Breast epithelium (tissue), 4 donors: ENCODE measurements at regions not wholly inside any gene's neighbourhood (a gene's known extent, or its start where the extent isn't known, plus 50 kb on each side); places are given as distances from the start of the nearest gene placed in this dataset.

Source experiments
- DNase-seq, 2 donors: peaks; one replicate each; pipeline ENCODE4 v3.0.0-alpha.2; 2019; ENCODE audit warnings: low spot score in 2 of 2
- H3K27ac ChIP-seq, 2 donors: fragments of 200-600 bp; sonication (generic) in 1 of 2; one replicate each; pipeline ENCODE4 v1.5.1; 2016 to 2019; ENCODE audit warnings: mild to moderate bottlenecking in 1 of 2
- H3K27me3 ChIP-seq, 2 donors: fragments of 200-600 bp; sonication (generic) in 1 of 2; one replicate each; pipeline versions ENCODE4 v1.5.1 to v1.6.0; 2017 to 2019; ENCODE audit warnings: control low read depth in 1 of 2, mild to moderate bottlenecking in 1 of 2
- H3K36me3 ChIP-seq: fragments of 200-600 bp; one replicate; pipeline ENCODE4 v1.5.1; 2019
- H3K4me1 ChIP-seq, 2 donors: fragments of 200-600 bp; sonication (generic); one replicate each; pipeline ENCODE4 v1.5.1; 2016 to 2019; ENCODE audit warnings: control low read depth in 1 of 2
- H3K4me3 ChIP-seq, 3 donors: fragments of 200-600 bp; sonication (generic); 1 replicate in 2 of 3; 2 replicates in 1 of 3; pipeline ENCODE4 v1.5.1; 2016 to 2019; ENCODE audit warnings: mild to moderate bottlenecking in 3 of 3, moderate library complexity in 2 of 3
- H3K9me3 ChIP-seq, 2 donors: fragments of 200-600 bp; sonication (generic) in 1 of 2; one replicate each; pipeline ENCODE4 v1.5.1; 2016 to 2019; ENCODE audit warnings: control low read depth in 1 of 2
- CTCF ChIP-seq, 3 donors: fragments of 450-650 bp; IDR thresholded peaks; one replicate each; pipeline ENCODE4 v1.5.1; 2016 to 2017; ENCODE audit warnings: antibody characterized with exemption in 3 of 3, mild to moderate bottlenecking in 3 of 3, moderate library complexity in 3 of 3
- POLR2A ChIP-seq: fragments of 450-650 bp; IDR thresholded peaks from one replicate; pipeline ENCODE4 v1.6.1; 2016; ENCODE audit warnings: antibody characterized with exemption, mild to moderate bottlenecking, moderate library complexity
- POLR2AphosphoS5 ChIP-seq, 3 donors: sonication (generic); formaldehyde crosslinking; IDR thresholded peaks; one replicate each; pipeline ENCODE4 v1.6.1; 2017; ENCODE audit warnings: antibody characterized with exemption in 3 of 3
- intact Hi-C: fragments of 100-400 bp; cut with DNase I; formaldehyde crosslinking; loops from one replicate; pipeline ENCODE4 v1.15.1; 2023; ENCODE audit warnings: low total_unique reads

DNA sequence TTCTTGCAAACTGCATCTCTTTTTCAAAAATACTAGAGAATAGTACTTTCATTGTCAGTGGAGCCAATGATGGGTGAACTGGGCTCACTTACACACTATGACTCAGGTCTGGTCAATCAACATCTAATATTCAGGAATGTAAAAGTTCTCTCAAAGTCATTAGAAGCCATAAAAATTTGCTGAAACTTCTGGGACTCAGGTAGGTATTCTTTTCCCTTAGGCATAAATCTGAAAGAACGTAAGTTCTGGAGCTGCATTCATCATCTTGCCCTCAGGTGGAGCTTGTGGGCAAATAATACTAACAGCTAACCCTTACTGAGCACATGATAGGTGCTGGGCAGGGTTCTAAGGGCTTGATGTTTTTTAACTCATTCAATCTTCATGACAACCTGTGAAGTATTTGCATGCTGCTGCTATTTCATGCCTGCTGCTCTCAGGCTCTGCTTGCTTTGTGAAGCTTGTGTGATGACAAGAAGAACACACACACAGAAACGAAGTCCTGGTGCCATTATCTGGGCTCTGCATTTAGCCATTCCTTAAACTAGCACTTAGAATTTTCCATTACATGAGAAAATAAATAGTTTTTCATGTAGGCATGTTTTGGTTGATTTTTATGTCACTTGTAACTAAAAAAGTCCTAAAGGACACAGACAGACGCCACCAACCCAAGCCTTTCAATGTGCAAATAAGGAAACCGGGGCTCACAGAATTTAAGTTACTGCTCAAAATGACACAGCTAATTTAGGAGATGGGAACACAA, 394.2 kb upstream of the LYPLAL1 start:
- no peaks in the 10 kb centered on the region for H3K27me3 ChIP-seq
- DNase-seq, result no peak
- intact Hi-C loops, result no loop called here
- no peaks in the 10 kb centered on the region for H3K9me3 ChIP-seq
- H3K36me3 ChIP-seq, result no peaks in the 10 kb centered on the region
- no peak overlapping the region for H3K27ac ChIP-seq
- no peak overlapping the region for H3K4me3 ChIP-seq
- TF ChIP-seq CTCF (IDR thresholded peaks at IDR 0.05) (no peak), POLR2AphosphoS5 (IDR thresholded peaks at IDR 0.05) (no peak), POLR2A (no peak)
- H3K4me1 ChIP-seq, result no peaks in the 10 kb centered on the region

- Histone ChIP-seq H3K27ac (no peak overlapping the region), H3K36me3 (no peaks in the 10 kb centered on the region), H3K27me3 (no peaks in the 10 kb centered on the region), H3K9me3 (no peaks in the 10 kb centered on the region), H3K4me1 (no peaks in the 10 kb centered on the region), H3K4me3 (no peak overlapping the region)
- no peak for DNase-seq
- intact Hi-C loops, result no loop called here
- TF ChIP-seq POLR2A, result no peak
- TF ChIP-seq CTCF (IDR thresholded peaks at IDR 0.05), result no peak
- TF ChIP-seq POLR2AphosphoS5 (IDR thresholded peaks at IDR 0.05), result no peak
Measured at GRCh38 chr1:218783131-218783530, 390.5 kb upstream of the LYPLAL1 start.

DNA sequence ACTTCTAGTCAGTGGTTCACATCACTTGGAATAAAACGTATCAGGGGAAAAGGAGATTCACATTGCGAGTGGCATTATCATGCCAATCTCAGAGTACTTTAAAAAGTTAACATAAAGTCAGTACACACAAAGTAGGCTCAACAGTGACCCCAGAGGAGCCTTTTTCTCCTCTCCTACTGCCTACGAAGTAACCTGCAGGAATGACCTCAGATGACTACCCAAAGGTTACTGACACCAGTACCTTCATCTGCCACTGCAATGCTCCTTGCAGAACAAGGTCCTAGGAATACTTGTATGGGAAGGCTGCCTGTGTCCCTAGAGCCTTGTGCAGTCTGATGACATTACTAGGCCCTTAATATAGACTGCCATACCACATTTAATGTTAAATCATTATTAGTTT, 389.8 kb upstream of the LYPLAL1 start:
- intact Hi-C loops, result no loop called here
- Histone ChIP-seq H3K4me1 (no peaks in the 10 kb centered on the region), H3K27ac (no peak overlapping the region), H3K27me3 (no peaks in the 10 kb centered on the region), H3K36me3 (no peaks in the 10 kb centered on the region), H3K9me3 (no peaks in the 10 kb centered on the region), H3K4me3 (no peak overlapping the region)
- TF ChIP-seq POLR2A (no peak), CTCF (IDR thresholded peaks at IDR 0.05) (no peak), POLR2AphosphoS5 (IDR thresholded peaks at IDR 0.05) (no peak)
- no peak for DNase-seq

GRCh38 chr1:218785928-218786327, 387.8 kb upstream of the LYPLAL1 start:
- TF ChIP-seq CTCF (IDR thresholded peaks at IDR 0.05) (no peak), POLR2A (no peak), POLR2AphosphoS5 (IDR thresholded peaks at IDR 0.05) (no peak)
- Histone ChIP-seq H3K27ac (no peak overlapping the region), H3K4me1 (no peaks in the 10 kb centered on the region), H3K36me3 (no peaks in the 10 kb centered on the region), H3K27me3 (no peaks in the 10 kb centered on the region), H3K4me3 (no peak overlapping the region), H3K9me3 (no peaks in the 10 kb centered on the region)
- no peak for DNase-seq
- intact Hi-C loops, result no loop called here

GRCh38 chr1:218787826-218788225, 385.9 kb upstream of the LYPLAL1 start:
- no peak overlapping the region for H3K27ac ChIP-seq
- TF ChIP-seq POLR2A (no peak), POLR2AphosphoS5 (IDR thresholded peaks at IDR 0.05) (no peak), CTCF (IDR thresholded peaks at IDR 0.05) (no peak)
- DNase-seq, result no peak
- no peaks in the 10 kb centered on the region for H3K9me3 ChIP-seq
- intact Hi-C loops, result no loop called here
- no peaks in the 10 kb centered on the region for H3K4me1 ChIP-seq
- H3K4me3 ChIP-seq, result no peak overlapping the region
- no peaks in the 10 kb centered on the region for H3K36me3 ChIP-seq
- no peaks in the 10 kb centered on the region for H3K27me3 ChIP-seq
